H1 (cell line): ENCODE measurements at regions not wholly inside any gene's neighbourhood (a gene's known extent, or its start where the extent isn't known, plus 50 kb on each side); places are given as distances from the start of the nearest gene placed in this dataset.

Experiments used
- CTCF ChIA-PET: fragments of 300-600 bp; sonication (Branson Sonifier 250); formaldehyde crosslinking; loops from one replicate; lab custom pipeline; 2021; ENCODE audit not compliant: partially characterized antibody; lab: Charles Lee
- POLR2A ChIA-PET: fragments of 300-600 bp; sonication (Branson Sonifier 250); formaldehyde crosslinking; loops from one replicate; lab custom pipeline; 2021; ENCODE audit warnings: inconsistent platforms; ENCODE audit not compliant: partially characterized antibody; lab: Charles Lee
- DNase-seq, 2 experiments: peaks; one replicate each; pipeline versions ENCODE4 v3.0.0 to v3.0.0-alpha.2; 2010 to 2022; ENCODE audit warnings: low spot score in 2 of 2, low read depth in 1 of 2, mixed read lengths in 1 of 2
- FAIRE-seq: peaks from 2 replicates; lab custom pipeline; 2011; peaks lifted over from hg19 to GRCh38; lab: Jason Lieb, UNC
- H2AFZ ChIP-seq: 2 replicates; pipeline ENCODE4 v1.8.1; 2012; ENCODE audit warnings: low read length, inconsistent platforms
- H2AK5ac ChIP-seq: 2 replicates; pipeline ENCODE4 v1.6.1; 2013; ENCODE audit warnings: low read depth, low read length
- H2BK120ac ChIP-seq: replicated peaks from 2 replicates; pipeline ENCODE3; 2013; ENCODE audit warnings: low read depth, low read length, inconsistent platforms
- H2BK12ac ChIP-seq: 2 replicates; pipeline ENCODE4 v1.6.1; 2013; ENCODE audit warnings: low read depth, low read length
- H2BK15ac ChIP-seq: 2 replicates; pipeline ENCODE4 v1.6.1; 2013; ENCODE audit warnings: low read length
- H2BK20ac ChIP-seq: 2 replicates; pipeline ENCODE4 v1.6.1; 2013; ENCODE audit warnings: low read length
- H2BK5ac ChIP-seq: 2 replicates; pipeline ENCODE4 v1.6.1; 2013; ENCODE audit warnings: low read depth, low read length
- H3K14ac ChIP-seq: 2 replicates; pipeline ENCODE4 v1.6.1; 2013; ENCODE audit warnings: inconsistent platforms; ENCODE audit not compliant: insufficient read length
- H3K18ac ChIP-seq: 2 replicates; pipeline ENCODE4 v1.6.1; 2013; ENCODE audit warnings: low read length; ENCODE audit errors: extremely low read depth
- H3K23ac ChIP-seq: 2 replicates; pipeline ENCODE4 v1.6.1; 2013; ENCODE audit warnings: inconsistent platforms; ENCODE audit not compliant: insufficient read length
- H3K23me2 ChIP-seq: 2 replicates; pipeline ENCODE4 v1.6.1; 2013; ENCODE audit warnings: low read depth, low read length
- H3K27ac ChIP-seq: 2 replicates; pipeline ENCODE4 v1.6.1; 2011; ENCODE audit warnings: low read depth, low read length, inconsistent platforms
- H3K27me3 ChIP-seq, 4 experiments: replicated peaks in 1 of 4; 1 replicate in 1 of 4; 2 replicates in 3 of 4; pipeline versions ENCODE4 v1.6.1 to v1.8.1; 2011 to 2013; ENCODE audit warnings: low read length in 3 of 4, mild to moderate bottlenecking in 3 of 4, inconsistent platforms in 2 of 4, mixed read lengths in 2 of 4, moderate library complexity in 1 of 4; ENCODE audit not compliant: control insufficient read depth in 3 of 4, insufficient read depth in 3 of 4; ENCODE audit errors: extremely low read depth in 1 of 4
- H3K36me3 ChIP-seq, 4 experiments: 2 replicates each; pipeline versions ENCODE4 v1.6.1 to v1.8.1; 2011 to 2013; ENCODE audit warnings: mild to moderate bottlenecking in 4 of 4, low read length in 3 of 4, moderate library complexity in 2 of 4, control low read depth in 1 of 4, inconsistent platforms in 1 of 4; ENCODE audit not compliant: insufficient read depth in 4 of 4, control insufficient read depth in 2 of 4
- H3K4ac ChIP-seq: replicated peaks from 2 replicates; pipeline ENCODE3; 2013; ENCODE audit warnings: low read length, low read depth, mixed read lengths, inconsistent platforms; ENCODE audit not compliant: insufficient read length
- H3K4me1 ChIP-seq, 4 experiments: replicated peaks in 1 of 4; 1 replicate in 1 of 4; 2 replicates in 3 of 4; pipeline versions ENCODE4 v1.6.1 to v1.8.1; 2011 to 2013; ENCODE audit warnings: low read length in 3 of 4, inconsistent platforms in 2 of 4, mixed read lengths in 1 of 4; ENCODE audit not compliant: insufficient read depth in 4 of 4, control insufficient read depth in 3 of 4
- H3K4me2 ChIP-seq, 2 experiments: 2 replicates each; pipeline versions ENCODE4 v1.6.1 to v1.8.1; 2011 to 2013; ENCODE audit warnings: low read depth in 2 of 2, low read length in 2 of 2, control low read depth in 1 of 2, inconsistent platforms in 1 of 2, mild to moderate bottlenecking in 1 of 2; ENCODE audit not compliant: insufficient read depth in 1 of 2
- H3K4me3 ChIP-seq, 4 experiments: fragments of 200-600, 300-600 bp in 1 of 4; sonication (generic), shearing (Covaris generic), sonication (Bioruptor Twin) in 1 of 4; 2 replicates each; pipeline versions ENCODE4 v1.5.1 to v1.8.1; 2011 to 2016; ENCODE audit warnings: low read length in 4 of 4, low read depth in 3 of 4, control low read depth in 2 of 4, inconsistent platforms in 2 of 4, mild to moderate bottlenecking in 2 of 4, mixed read lengths in 1 of 4, moderate library complexity in 1 of 4; ENCODE audit not compliant: insufficient read depth in 2 of 4; ENCODE audit errors: extremely low read depth in 1 of 4
- H3K56ac ChIP-seq: replicated peaks from 2 replicates; pipeline ENCODE3; 2013; ENCODE audit warnings: low read depth, mild to moderate bottlenecking, mixed read lengths, low read length, inconsistent platforms; ENCODE audit not compliant: insufficient read length
- H3K79me1 ChIP-seq: 2 replicates; pipeline ENCODE4 v1.6.1; 2013; ENCODE audit warnings: low read depth, low read length, control low read depth
- H3K79me2 ChIP-seq, 2 experiments: 2 replicates each; pipeline versions ENCODE4 v1.6.1 to v1.8.1; 2012 to 2013; ENCODE audit warnings: low read length in 2 of 2, mild to moderate bottlenecking in 2 of 2, inconsistent platforms in 1 of 2; ENCODE audit not compliant: insufficient read depth in 2 of 2, control insufficient read depth in 1 of 2
- H3K9ac ChIP-seq, 4 experiments: replicated peaks in 1 of 4; 1 replicate in 1 of 4; 2 replicates in 3 of 4; pipeline versions ENCODE4 v1.6.1 to v1.8.1; 2011 to 2013; ENCODE audit warnings: low read depth in 3 of 4, low read length in 3 of 4, control low read depth in 2 of 4, mild to moderate bottlenecking in 2 of 4, moderate library complexity in 2 of 4, inconsistent platforms in 1 of 4; ENCODE audit errors: extremely low read depth in 1 of 4
- H3K9me3 ChIP-seq, 2 experiments: 2 replicates each; pipeline versions ENCODE4 v1.6.1 to v1.8.1; 2012 to 2013; ENCODE audit warnings: mild to moderate bottlenecking in 2 of 2, moderate library complexity in 2 of 2, control low read depth in 1 of 2, inconsistent platforms in 1 of 2, low read depth in 1 of 2, low read length in 1 of 2, mixed read lengths in 1 of 2; ENCODE audit not compliant: insufficient read depth in 2 of 2
- H4K20me1 ChIP-seq, 2 experiments: replicated peaks in 1 of 2; 2 replicates each; pipeline versions ENCODE3 to v1.8.1; 2011 to 2013; ENCODE audit warnings: inconsistent platforms in 2 of 2, low read length in 2 of 2, mild to moderate bottlenecking in 1 of 2; ENCODE audit not compliant: insufficient read depth in 2 of 2, control insufficient read depth in 1 of 2
- H4K5ac ChIP-seq: 2 replicates; pipeline ENCODE4 v1.6.1; 2013; ENCODE audit warnings: low read length, low read depth, mixed read lengths, inconsistent platforms; ENCODE audit not compliant: insufficient read length
- H4K8ac ChIP-seq: 2 replicates; pipeline ENCODE4 v1.8.0; 2013; ENCODE audit warnings: mild to moderate bottlenecking, moderate library complexity, low read length, inconsistent platforms; ENCODE audit not compliant: insufficient read depth; ENCODE audit errors: extremely low read depth
- H4K91ac ChIP-seq: replicated peaks from 2 replicates; pipeline ENCODE3; 2013; ENCODE audit warnings: low read length, mixed read lengths, inconsistent platforms; ENCODE audit not compliant: insufficient read length
- ATF2 ChIP-seq: IDR thresholded peaks from 2 replicates; pipeline ENCODE4 v1.6.1; 2012; ENCODE audit warnings: low read length, inconsistent platforms
- BRCA1 ChIP-seq: IDR thresholded peaks from 2 replicates; pipeline ENCODE4 v1.6.1; 2012; ENCODE audit warnings: low read depth, low read length, improper control_type of control experiment
- CBX8 ChIP-seq: fragments of 300-800, 300-1000 bp; sonication (generic); IDR thresholded peaks from 2 replicates; pipeline ENCODE4 v1.7.1; 2016; ENCODE audit warnings: low read depth, low read length, borderline replicate concordance
- CEBPB ChIP-seq: IDR thresholded peaks from 2 replicates; pipeline ENCODE4 v1.6.1; 2012; ENCODE audit warnings: low read depth, low read length
- CHD2 ChIP-seq: IDR thresholded peaks from 2 replicates; pipeline ENCODE4 v1.6.1; 2012; ENCODE audit warnings: low read length, improper control_type of control experiment
- CTBP2 ChIP-seq: IDR thresholded peaks from 2 replicates; pipeline ENCODE4 v1.7.0; 2011; ENCODE audit warnings: borderline replicate concordance, mild to moderate bottlenecking, moderate library complexity, mixed read lengths, low read length; ENCODE audit not compliant: insufficient read depth, insufficient read length
- EZH2 ChIP-seq: fragments of 200-600 bp; sonication (generic); IDR thresholded peaks from 2 replicates; pipeline ENCODE4 v1.7.1; 2012; ENCODE audit warnings: low read depth, mild to moderate bottlenecking, moderate library complexity, low read length, inconsistent platforms; ENCODE audit not compliant: severe bottlenecking
- HDAC2 ChIP-seq, 2 experiments: fragments of 300-600 bp in 1 of 2; sonication (generic) in 1 of 2; IDR thresholded peaks; 2 replicates each; pipeline ENCODE4 v1.6.1; 2011 to 2012; ENCODE audit warnings: low read depth in 2 of 2, low read length in 2 of 2, mild to moderate bottlenecking in 2 of 2, moderate library complexity in 2 of 2, borderline replicate concordance in 1 of 2, inconsistent platforms in 1 of 2
- KDM5A ChIP-seq: fragments of 200-600 bp; IDR thresholded peaks from 2 replicates; pipeline ENCODE4 v1.7.1; 2012; ENCODE audit warnings: mild to moderate bottlenecking, low read length, inconsistent platforms, mixed read lengths
- NANOG ChIP-seq: IDR thresholded peaks from 2 replicates; pipeline ENCODE4 v1.6.1; 2011; ENCODE audit warnings: low read length, low read depth, mild to moderate bottlenecking, inconsistent platforms; ENCODE audit not compliant: insufficient read depth, poor library complexity, severe bottlenecking
- PHF8 ChIP-seq: fragments of 200-600 bp; sonication (generic); conservative IDR thresholded peaks from 2 replicates; pipeline ENCODE4 v1.7.1; 2012; ENCODE audit warnings: low read depth, mild to moderate bottlenecking, inconsistent platforms, low read length, moderate library complexity
- POLR2A ChIP-seq, 2 experiments: IDR thresholded peaks; 1 replicate in 1 of 2; 2 replicates in 1 of 2; pipeline ENCODE4 v1.6.1; 2011; ENCODE audit warnings: low read depth in 2 of 2, low read length in 2 of 2, mild to moderate bottlenecking in 2 of 2; ENCODE audit errors: control extremely low read depth in 1 of 2
- TBP ChIP-seq: IDR thresholded peaks from 2 replicates; pipeline ENCODE4 v1.6.1; 2011; ENCODE audit warnings: low read depth, low read length, improper control_type of control experiment
- TCF12 ChIP-seq: IDR thresholded peaks from 2 replicates; pipeline ENCODE4 v1.6.1; 2011; ENCODE audit warnings: low read depth, mild to moderate bottlenecking, low read length
- WGBS, 2 experiments: shearing (Covaris generic) in 1 of 2; methylation state at CpG; one replicate each; pipeline versions ENCODE4 v1.1.6 to v1.1.7; 2013 to 2015; ENCODE audit warnings: low lambda C conversion rate in 2 of 2, mixed read lengths in 2 of 2, inconsistent platforms in 1 of 2, low coverage in 1 of 2, missing lambda C conversion rate in 1 of 2; ENCODE audit not compliant: insufficient replicate concordance in 2 of 2, insufficient coverage in 1 of 2, insufficient read length in 1 of 2; ENCODE audit errors: extremely low coverage in 1 of 2, missing lambda C conversion rate in 1 of 2; 5-methylcytosine and 5-hydroxymethylcytosine counted together

GRCh38 chr16:6031567-6031966 lies 934.0 kb upstream of the EEF2KMT start:
- H3K9ac ChIP-seq, result no peak overlapping the region
- no peak overlapping the region for H4K5ac ChIP-seq
- POLR2A ChIA-PET, result no interaction called here
- TF ChIP-seq TCF12 (no peak), CHD2 (no peak), CBX8 (no peak), ATF2 (no peak), PHF8 (no peak), POLR2A (IDR thresholded peaks at IDR 0.05; ENCODE audit: control extremely low read depth in 1 of 2, low read depth in 2 of 2, low read length in 2 of 2) (no peak), HDAC2 (IDR thresholded peaks at IDR 0.05; ENCODE audit: borderline replicate concordance in 1 of 2, low read depth in 2 of 2, low read length in 2 of 2) (no peak), NANOG (no peak), TBP (no peak), CTBP2 (no peak), KDM5A (no peak), BRCA1 (no peak), CEBPB (no peak), EZH2 (no peak)

More at GRCh38 chr16:6031567-6031966, 934.0 kb upstream of the EEF2KMT start:
- no peak overlapping the region for H3K23ac ChIP-seq
- no peaks in the 10 kb centered on the region for H3K79me2 ChIP-seq
- H2BK120ac ChIP-seq, result no peak overlapping the region
- no peak overlapping the region for H3K4me2 ChIP-seq
- H3K79me1 ChIP-seq, result no peaks in the 10 kb centered on the region
- H3K4ac ChIP-seq, result no peak overlapping the region
- WGBS, 2 experiments, result 61% methylated on average over 7 of the region's 7 CpGs; no CpG with 5 or more reads in 1 of the 2 experiments
- H4K8ac ChIP-seq, result no peak overlapping the region
- no peak overlapping the region for H3K18ac ChIP-seq
- no peak overlapping the region for H2BK12ac ChIP-seq
- H2BK20ac ChIP-seq, result no peak overlapping the region
- no peak overlapping the region for H2BK5ac ChIP-seq
- no peaks in the 10 kb centered on the region for H4K20me1 ChIP-seq
- DNase-seq (no peak), FAIRE-seq (no peak)
- H4K91ac ChIP-seq, result no peak overlapping the region
- H3K23me2 ChIP-seq, result no peaks in the 10 kb centered on the region
- H3K14ac ChIP-seq, result no peak overlapping the region
- no peak overlapping the region for H3K4me3 ChIP-seq
- no peaks in the 10 kb centered on the region for H3K9me3 ChIP-seq
- no peaks in the 10 kb centered on the region for H3K36me3 ChIP-seq
- no peaks in the 10 kb centered on the region for H3K27me3 ChIP-seq
- H3K4me1 ChIP-seq, result no peaks in the 10 kb centered on the region
- no peak overlapping the region for H2AFZ ChIP-seq
- H3K27ac ChIP-seq, result no peak overlapping the region
- CTCF ChIA-PET, result interaction anchor here (0.6 to 2.7 kb wide), 9 partner anchors 10 to 612 kb away, joined by 3 to 15 read pairs (median 4); no protein-coding TSS in a partner anchor
- no peak overlapping the region for H2AK5ac ChIP-seq
- H3K56ac ChIP-seq, result no peak overlapping the region
- H2BK15ac ChIP-seq, result no peak overlapping the region
